Brain microvascular endothelial cell (primary cell): ENCODE measurements at regions not wholly inside any gene's neighbourhood (a gene's known extent, or its start where the extent isn't known, plus 50 kb on each side); places are given as distances from the start of the nearest gene placed in this dataset.
"Not testable (repeated sequence)": the region's sequence is repeated elsewhere in the genome, so short reads cannot be mapped to it uniquely, and the experiment has no call there.

ENCODE experiments used
- DNase-seq: peaks from one replicate; pipeline ENCODE4 v3.0.0-alpha.2; 2020
- H3K27ac ChIP-seq: fragments of 250-450 bp; sonication (Bioruptor Pico); 2 replicates; pipeline ENCODE4 v1.5.1; 2020; ENCODE audit warnings: mild to moderate bottlenecking, moderate library complexity
- H3K27me3 ChIP-seq: fragments of 250-450 bp; sonication (Bioruptor Pico); replicated peaks from 2 replicates; pipeline ENCODE4 v1.5.1; 2020; ENCODE audit warnings: mild to moderate bottlenecking
- H3K36me3 ChIP-seq: fragments of 250-450 bp; sonication (Bioruptor Pico); replicated peaks from 2 replicates; pipeline ENCODE4 v1.5.1; 2020; ENCODE audit warnings: mild to moderate bottlenecking
- H3K4me3 ChIP-seq: 2 replicates; pipeline ENCODE4 v1.5.1; 2011; ENCODE audit warnings: low read depth, mild to moderate bottlenecking, control low read depth, low read length, moderate library complexity
- in situ Hi-C: cut with HindIII; loops from 2 replicates; pipeline ENCODE4 v1.10.0; 2017; ENCODE audit warnings: low sequenced_read_pairs, low pct_ligation_motif_present
- TF ChIP-seq, protein P1 (sequence below): IDR thresholded peaks from 2 replicates; pipeline ENCODE4 v1.5.1; 2011; ENCODE audit warnings: low read depth, mild to moderate bottlenecking, moderate library complexity, low read length, control low read depth, inconsistent platforms; ENCODE audit errors: missing control alignments

DNA sequence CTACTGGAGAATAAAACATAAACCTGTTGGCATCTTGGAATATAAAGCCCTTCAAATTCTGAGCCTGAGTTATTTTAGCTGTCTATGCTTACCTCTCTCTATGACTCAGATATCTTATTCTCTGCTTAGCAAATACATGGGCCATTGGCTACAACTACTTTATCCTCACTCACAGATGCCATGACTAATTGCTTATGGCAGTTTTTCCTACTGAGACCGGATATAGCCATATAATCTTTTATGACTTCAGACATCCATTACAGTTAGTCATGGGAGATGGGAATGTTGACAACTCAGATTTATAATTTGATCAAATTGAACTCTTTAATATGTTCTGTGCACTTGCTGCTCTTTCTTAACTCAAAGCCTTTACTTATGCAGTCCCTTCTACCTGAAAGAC, 502.4 kb upstream of the ATP2B1 start:
- no peak overlapping the region for H3K4me3 ChIP-seq
- in situ Hi-C loops = no loop called here

DNA sequence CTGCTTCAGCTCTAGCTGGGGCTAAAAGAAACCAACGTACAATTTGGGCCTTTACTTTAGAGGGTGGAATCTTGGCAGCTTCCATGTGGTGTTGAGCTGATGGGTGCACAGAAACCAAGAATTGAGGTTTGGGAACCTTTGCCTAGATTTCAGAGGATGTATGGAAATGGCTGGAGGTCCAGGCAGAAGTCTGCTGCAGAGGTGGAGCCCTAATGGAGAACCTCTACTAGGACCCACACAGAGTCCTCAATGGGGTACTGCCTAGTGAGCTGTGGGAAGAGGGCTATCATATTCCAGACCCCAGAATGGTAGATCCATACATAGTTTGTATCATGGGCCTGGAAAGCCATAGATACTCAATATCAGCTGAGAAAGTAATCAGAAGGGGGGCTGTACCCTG, 500.4 kb upstream of the ATP2B1 start:
- Histone ChIP-seq H3K36me3 (no peaks in the 10 kb centered on the region), H3K27ac (no peak overlapping the region), H3K27me3 (no peaks in the 10 kb centered on the region), H3K4me3 (no peak overlapping the region)
- no peak for DNase-seq
- in situ Hi-C loops = no loop called here
- TF ChIP-seq, protein P1, sequence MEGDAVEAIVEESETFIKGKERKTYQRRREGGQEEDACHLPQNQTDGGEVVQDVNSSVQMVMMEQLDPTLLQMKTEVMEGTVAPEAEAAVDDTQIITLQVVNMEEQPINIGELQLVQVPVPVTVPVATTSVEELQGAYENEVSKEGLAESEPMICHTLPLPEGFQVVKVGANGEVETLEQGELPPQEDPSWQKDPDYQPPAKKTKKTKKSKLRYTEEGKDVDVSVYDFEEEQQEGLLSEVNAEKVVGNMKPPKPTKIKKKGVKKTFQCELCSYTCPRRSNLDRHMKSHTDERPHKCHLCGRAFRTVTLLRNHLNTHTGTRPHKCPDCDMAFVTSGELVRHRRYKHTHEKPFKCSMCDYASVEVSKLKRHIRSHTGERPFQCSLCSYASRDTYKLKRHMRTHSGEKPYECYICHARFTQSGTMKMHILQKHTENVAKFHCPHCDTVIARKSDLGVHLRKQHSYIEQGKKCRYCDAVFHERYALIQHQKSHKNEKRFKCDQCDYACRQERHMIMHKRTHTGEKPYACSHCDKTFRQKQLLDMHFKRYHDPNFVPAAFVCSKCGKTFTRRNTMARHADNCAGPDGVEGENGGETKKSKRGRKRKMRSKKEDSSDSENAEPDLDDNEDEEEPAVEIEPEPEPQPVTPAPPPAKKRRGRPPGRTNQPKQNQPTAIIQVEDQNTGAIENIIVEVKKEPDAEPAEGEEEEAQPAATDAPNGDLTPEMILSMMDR = no peak

More for the DNA sequence above, 502.4 kb upstream of the ATP2B1 start:
- H3K27me3 ChIP-seq = no peaks in the 10 kb centered on the region
- H3K36me3 ChIP-seq = no peaks in the 10 kb centered on the region
- DNase-seq = peak; percentile 65
- H3K27ac ChIP-seq = no peak overlapping the region
- TF ChIP-seq, protein P1 = no peak

DNA sequence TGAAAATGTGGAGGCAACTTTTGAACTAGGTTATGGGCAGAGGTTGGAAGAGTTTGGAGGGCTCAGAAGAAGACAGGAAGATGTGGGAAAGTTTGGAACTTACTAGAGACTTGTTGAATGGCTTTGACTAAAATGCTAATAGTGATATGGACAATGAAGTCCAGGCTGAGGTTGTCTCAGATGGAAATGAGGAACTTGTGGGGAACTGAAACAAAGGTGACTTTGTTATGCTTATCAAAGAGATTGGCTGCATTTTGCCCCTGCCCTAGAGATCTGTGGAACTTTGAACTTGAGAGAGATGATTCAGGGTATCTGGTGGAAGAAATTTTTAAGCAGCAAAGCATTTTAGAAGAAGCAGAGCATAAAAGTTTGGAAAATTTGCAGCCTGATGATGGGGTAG, 499.7 kb upstream of the ATP2B1 start:
- H3K27ac ChIP-seq, in situ Hi-C loops, DNase-seq, H3K4me3 ChIP-seq, H3K36me3 ChIP-seq, H3K27me3 ChIP-seq: not testable (repeated sequence)

DNA sequence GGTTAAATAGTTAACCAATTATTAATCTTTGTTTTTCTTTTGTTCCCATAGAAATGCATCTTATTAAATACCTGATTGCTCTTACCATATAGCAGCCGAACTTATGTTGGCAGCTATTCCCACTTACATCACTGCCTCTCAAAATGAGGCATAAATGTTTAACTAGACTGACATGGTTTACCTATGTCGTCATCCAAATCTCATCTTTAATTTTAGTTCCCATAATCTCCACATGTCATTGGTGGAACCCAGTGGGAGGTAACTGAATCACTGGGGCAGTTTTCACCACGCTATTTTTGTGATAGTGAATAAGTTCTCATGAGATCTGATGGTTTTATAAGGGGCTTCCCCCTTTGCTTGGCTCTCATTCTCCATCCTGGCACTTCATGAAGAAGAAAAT, 499.2 kb upstream of the ATP2B1 start:
- in situ Hi-C loops = no loop called here
- TF ChIP-seq, protein P1 = no peak
- Histone ChIP-seq H3K27me3 (no peaks in the 10 kb centered on the region), H3K27ac (no peak overlapping the region), H3K36me3 (no peaks in the 10 kb centered on the region), H3K4me3 (no peak overlapping the region)
- no peak for DNase-seq

DNA sequence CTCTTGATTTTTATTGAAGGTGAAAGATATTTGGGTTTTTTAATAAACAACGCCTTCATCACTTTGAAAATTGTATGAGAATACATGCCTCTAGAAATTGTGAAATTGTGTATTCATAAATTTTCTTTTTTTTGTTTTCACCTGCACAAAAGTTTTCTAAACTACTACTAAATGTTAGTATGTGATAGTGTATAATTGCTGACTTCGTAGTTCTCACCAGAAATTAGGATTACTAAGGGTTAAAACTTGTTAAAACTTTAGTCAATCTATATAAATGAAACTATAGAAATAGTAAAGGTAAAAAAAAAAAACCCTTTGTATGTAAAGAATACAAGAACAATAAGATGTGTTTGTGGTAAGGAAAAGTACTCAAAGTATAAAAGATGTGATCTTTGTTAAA, 496.5 kb upstream of the ATP2B1 start:
- in situ Hi-C loops = no loop called here
- Histone ChIP-seq H3K27ac (no peak overlapping the region), H3K36me3 (no peaks in the 10 kb centered on the region), H3K4me3 (no peak overlapping the region), H3K27me3 (no peaks in the 10 kb centered on the region)
- no peak for DNase-seq
- TF ChIP-seq, protein P1 = no peak

DNA sequence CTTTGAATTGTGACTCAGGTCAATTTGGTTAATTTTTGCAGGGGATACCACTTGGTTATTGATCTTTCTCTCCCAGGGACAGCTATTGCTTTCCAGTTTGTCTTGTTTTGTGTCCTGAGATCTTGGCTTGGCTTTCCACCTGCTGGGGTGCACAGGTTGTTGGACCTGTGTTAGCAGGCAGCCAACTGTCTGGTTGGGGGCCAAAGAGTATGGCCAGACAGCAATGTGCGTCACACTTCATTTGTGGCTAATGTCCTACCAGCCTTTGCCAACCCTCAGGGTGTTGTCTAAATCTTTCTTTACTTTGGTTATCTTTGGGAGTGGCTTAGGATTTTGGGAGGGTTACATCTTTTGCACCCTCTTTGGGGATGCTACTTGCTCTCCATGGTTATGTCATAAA, 494.9 kb upstream of the ATP2B1 start:
- no peak overlapping the region for H3K27ac ChIP-seq
- no peak overlapping the region for H3K4me3 ChIP-seq
- in situ Hi-C loops = no loop called here
- no peaks in the 10 kb centered on the region for H3K27me3 ChIP-seq
- no peak for DNase-seq
- H3K36me3 ChIP-seq = no peaks in the 10 kb centered on the region
- TF ChIP-seq, protein P1 = no peak
